GM04504 (cell line): ENCODE measurements at regions not wholly inside any gene's neighbourhood (a gene's known extent, or its start where the extent isn't known, plus 50 kb on each side); places are given as distances from the start of the nearest gene placed in this dataset.
A peak's percentile ranks its signal among the peaks of the same experiment; 100 is the strongest.
"Not testable (repeated sequence)": the region's sequence is repeated elsewhere in the genome, so short reads cannot be mapped to it uniquely, and the experiment has no call there.

Experiments used
- DNase-seq: peaks from one replicate; pipeline ENCODE4 v3.0.0-alpha.2; 2012; ENCODE audit warnings: low read depth

- DNase-seq, result no peak
Measured at GRCh38 chr7:110486549-110486948, 604.4 kb upstream of the LRRN3 start.

GRCh38 chr7:110502888-110503465, 588.0 kb upstream of the LRRN3 start:
- DNase-seq, result no peak

DNA sequence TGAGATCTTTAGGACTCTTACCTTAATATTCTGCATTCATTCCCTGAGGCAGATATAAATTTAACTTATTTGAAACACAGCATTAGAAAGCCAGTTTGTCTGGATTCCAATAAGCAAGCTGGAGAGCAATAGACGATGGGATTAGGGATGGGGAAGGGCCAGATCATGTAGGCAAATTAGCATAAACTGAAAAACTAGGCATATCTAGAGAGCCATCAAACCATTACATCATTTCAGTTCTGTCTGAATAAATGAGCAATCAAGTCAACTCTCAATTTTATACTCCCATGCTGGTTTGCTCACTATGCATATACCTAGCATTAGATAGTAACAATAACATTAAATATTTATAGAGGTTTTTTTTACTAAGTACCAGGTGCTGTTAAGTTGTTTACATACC, 583.6 kb upstream of the LRRN3 start:
- DNase-seq, result no peak

GRCh38 chr7:110507832-110508231, 583.1 kb upstream of the LRRN3 start:
- DNase-seq, result no peak

DNA sequence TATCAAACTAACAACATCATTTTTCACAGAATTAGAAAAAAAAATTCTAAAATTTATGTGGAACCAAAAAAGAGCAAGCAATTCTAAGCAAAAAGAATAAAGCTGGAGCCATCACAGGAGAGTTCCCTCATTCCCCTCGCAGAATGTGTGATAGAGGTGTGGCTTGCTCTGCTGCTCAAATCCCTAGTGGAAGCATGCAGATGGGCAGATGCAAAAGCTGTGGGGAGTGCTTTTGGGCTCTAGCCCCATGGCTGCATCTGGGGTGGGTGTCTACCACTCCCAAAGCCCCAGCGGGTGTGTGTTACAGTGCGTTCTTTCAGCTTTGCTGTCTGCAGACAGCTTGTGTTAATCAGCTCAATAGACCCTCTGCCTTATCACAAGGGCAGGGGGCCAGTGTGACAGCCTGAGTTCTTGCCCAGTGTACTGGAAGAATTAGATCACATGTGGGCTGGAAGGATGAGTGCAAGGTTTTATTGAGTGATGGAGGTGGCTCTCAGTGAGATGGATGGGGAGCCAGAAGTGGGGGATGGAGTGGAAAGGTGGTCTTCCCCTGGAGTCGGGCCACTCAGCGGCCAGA, 575.9 kb upstream of the LRRN3 start:
- DNase-seq, result not testable (repeated sequence)

DNA sequence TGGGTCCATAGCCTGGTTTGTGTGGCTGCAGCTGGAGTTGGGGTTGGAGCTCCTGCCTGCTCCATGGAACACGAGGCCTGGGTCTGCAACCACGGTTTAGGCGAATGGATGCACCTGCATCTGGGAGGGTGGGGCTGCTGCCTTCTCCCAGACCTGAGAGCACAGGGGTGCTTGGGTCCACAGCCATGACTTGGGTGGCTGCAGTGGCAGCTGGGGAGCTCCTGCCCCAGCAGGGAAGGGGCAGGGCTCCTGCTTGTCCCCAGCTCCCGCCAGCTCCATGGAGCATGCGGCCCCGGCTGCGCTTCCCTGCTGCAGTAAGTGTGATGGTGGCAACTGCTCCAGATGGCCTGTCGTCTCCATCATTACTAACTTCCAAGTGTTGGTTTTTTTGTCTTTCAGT, 571.1 kb upstream of the LRRN3 start:
- DNase-seq, result no peak

DNA sequence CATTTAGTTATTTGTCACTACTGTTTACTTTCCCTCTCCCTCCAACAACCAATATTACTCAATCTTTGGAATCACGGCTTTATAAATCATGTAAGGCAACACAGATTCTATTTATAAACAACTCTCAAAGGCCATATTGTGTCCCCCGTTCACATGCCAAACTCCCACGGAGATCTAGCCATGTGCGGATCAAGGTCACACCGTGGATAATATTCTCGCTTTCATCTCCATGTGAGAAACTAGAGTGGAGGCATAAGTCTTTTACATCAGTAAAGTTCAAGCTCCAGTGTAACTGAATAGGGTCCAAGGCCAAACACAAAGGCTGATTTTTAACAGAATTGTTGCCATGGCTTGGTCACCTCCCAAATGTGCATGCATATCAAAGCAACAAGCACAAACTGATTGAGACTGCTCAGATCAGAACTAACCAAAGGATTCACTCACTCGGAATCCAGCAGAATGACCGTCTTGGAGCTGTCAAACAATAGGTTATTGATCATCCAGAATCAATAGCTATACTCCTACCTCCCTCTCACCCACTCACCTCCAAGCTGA, 569.5 kb upstream of the LRRN3 start:
- DNase-seq, result no peak

GRCh38 chr7:110522061-110522760, 568.7 kb upstream of the LRRN3 start:
- no peak for DNase-seq

GRCh38 chr7:110522761-110523200, 568.1 kb upstream of the LRRN3 start:
- no peak for DNase-seq

- DNase-seq, result no peak
Measured at GRCh38 chr7:110529175-110529574, 561.8 kb upstream of the LRRN3 start.

DNA sequence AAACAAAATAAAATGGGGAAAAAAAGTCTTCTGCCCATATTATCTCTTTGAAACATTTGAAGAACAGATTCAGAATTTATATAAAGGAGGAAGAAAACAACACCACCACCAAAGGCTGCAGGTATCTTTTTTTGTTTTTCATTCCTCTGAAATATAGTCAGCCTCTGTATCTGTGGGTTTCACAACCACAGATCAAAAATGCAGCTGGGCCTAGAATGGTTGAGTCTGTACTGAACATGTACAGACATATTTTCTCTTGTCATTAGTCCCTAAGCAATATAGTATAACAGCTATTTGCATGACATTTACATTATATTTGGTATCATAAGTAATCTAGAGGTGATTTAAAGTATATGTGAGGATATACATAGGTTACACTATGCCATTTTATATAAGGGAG, 559.7 kb upstream of the LRRN3 start:
- DNase-seq, result no peak

GRCh38 chr7:110534241-110534931, 556.5 kb upstream of the LRRN3 start:
- peak; percentile 10 for DNase-seq

DNA sequence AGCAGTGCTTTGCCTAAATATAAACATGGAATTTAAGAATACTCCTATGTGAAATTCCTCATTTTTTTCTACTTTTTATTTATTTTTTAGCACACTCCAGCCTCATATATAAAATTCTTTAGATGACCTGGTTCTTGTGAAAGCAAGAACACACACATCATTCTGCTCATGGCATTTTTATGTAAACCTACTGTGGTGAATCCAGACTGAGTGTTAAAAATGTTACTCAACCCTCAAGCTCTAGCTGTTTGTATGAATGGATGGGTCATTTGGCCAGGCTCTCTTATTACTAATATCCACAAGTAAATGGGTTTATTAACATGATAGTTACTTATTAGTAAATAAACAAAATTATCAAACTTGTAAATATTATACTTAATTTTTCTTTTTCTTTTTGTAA, 551.7 kb upstream of the LRRN3 start:
- DNase-seq, result no peak

- no peak for DNase-seq
Measured at GRCh38 chr7:110541962-110542361, 549.0 kb upstream of the LRRN3 start.

GRCh38 chr7:110544194-110544593, 546.7 kb upstream of the LRRN3 start:
- no peak for DNase-seq

- no peak for DNase-seq
Measured at GRCh38 chr7:110548372-110548771, 542.6 kb upstream of the LRRN3 start.

DNA sequence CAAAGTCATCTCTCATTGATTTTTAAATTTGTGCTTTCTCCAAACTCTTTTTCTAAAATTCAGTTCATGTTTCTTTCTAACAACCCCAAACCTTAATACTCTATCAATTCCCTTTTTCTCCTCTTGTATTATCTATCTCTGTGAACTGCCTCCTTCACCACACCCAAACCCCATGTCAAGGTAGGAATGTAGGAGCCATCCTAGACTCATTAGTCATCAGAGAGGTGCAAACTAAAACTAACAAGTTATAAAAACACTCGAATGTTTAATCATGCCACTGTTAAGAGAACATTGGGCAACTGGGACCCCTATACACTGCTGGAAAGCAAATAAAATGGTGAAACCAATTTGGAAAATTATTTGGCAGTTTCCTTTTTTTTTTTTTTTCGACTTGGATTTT, 533.8 kb upstream of the LRRN3 start:
- DNase-seq, result no peak

DNA sequence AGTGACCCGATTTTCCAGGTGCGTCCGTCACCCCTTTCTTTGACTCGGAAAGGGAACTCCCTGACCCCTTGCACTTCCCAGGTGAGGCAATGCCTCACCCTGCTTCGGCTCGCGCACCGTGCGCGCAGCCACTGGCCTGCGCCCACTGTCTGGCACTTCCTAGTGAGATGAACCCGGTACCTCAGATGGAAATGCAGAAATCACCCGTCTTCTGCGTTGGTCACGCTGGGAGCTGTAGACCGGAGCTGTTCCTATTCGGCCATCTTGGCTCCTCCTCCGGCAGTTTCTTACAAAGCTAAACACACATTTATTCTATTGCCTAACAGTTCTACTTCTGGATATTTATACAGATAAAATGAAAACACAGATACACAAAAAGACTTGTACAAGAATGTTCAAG, 527.6 kb upstream of the LRRN3 start:
- not testable (repeated sequence) for DNase-seq

GRCh38 chr7:110564246-110564645, 526.7 kb upstream of the LRRN3 start:
- DNase-seq, result no peak

- DNase-seq, result no peak
Measured at GRCh38 chr7:110568388-110568787, 522.5 kb upstream of the LRRN3 start.

DNA sequence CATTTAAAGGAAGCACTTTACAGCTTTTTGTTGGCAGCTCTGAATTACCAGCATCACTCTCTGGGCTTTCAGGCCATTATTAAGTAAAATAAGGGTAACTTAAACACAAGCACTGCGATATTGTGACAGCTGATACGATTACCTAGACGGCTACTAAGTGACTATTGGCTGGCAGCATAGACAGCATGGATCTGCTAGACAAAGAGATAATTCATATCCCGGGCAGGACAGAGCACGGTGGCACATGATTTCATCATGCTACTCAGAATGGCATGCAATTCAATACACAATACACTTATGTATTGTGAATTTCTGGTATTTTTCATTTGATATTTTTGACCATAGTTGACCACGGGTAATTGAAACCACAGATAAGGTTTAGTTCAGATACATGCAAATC, 522.0 kb upstream of the LRRN3 start:
- DNase-seq, result no peak

- no peak for DNase-seq
Measured at GRCh38 chr7:110569486-110570205, 521.3 kb upstream of the LRRN3 start.
